T-helper 17 cell (primary cell): ENCODE measurements at regions not wholly inside any gene's neighbourhood (a gene's known extent, or its start where the extent isn't known, plus 50 kb on each side); places are given as distances from the start of the nearest gene placed in this dataset.

Experiments
- ATAC-seq: fragments of 150-1000 bp; cut with Tn5 transposase; 2 replicates; pipeline ENCODE4 v1.10.0; 2021; ENCODE audit warnings: mild to moderate bottlenecking, moderate library complexity
- DNase-seq, 3 donors: peaks; one replicate each; pipeline versions ENCODE4 v3.0.0 to v3.0.0-alpha.2; 2020 to 2021
- H3K9me3 ChIP-seq: one replicate; pipeline ENCODE4 v1.7.0; 2013; ENCODE audit warnings: low read length, mild to moderate bottlenecking; ENCODE audit not compliant: control insufficient read depth, poor library complexity, severe bottlenecking
- H3K27ac Mint-ChIP-seq: one replicate; pipeline ENCODE4 v1.8.0; 2022; ENCODE audit warnings: mild to moderate bottlenecking, moderate library complexity, mixed read lengths
- H3K27me3 Mint-ChIP-seq: one replicate; pipeline ENCODE4 v1.8.0; 2022; ENCODE audit warnings: mixed read lengths
- H3K36me3 Mint-ChIP-seq: one replicate; pipeline ENCODE4 v1.8.0; 2022; ENCODE audit warnings: low read depth, mixed read lengths
- H3K4me1 Mint-ChIP-seq: one replicate; pipeline ENCODE4 v1.8.0; 2022; ENCODE audit warnings: mild to moderate bottlenecking, mixed read lengths
- H3K4me3 Mint-ChIP-seq: one replicate; pipeline ENCODE4 v1.8.0; 2022; ENCODE audit warnings: mild to moderate bottlenecking, moderate library complexity, mixed read lengths

DNA sequence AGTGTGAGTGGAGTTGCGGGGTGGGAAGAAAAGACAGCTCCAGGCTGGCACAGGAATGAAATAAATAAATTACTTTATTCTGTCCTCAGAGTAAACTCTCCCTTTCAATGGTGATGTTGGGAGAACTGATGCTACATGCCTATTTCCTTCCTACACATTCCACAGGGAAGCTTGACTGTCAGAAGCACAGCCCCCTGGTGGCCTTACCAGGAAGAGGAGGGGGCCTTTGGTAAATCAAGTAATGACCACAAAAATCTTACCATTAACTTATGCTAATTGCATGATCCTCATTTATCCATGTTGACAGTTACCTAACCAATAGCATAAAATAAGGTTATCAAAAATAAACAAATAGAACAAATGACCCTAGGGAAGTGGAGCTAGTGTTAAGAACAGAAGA is 605.0 kb upstream of the PKN2 start:
- Mint-ChIP-seq H3K36me3 (no peaks in the 10 kb centered on the region), H3K4me1 (no peaks in the 10 kb centered on the region), H3K4me3 (no peak overlapping the region), H3K27ac (no peak overlapping the region), H3K27me3 (peaks cover 10% of the 10 kb centered on the region)
- no peak for DNase-seq
- no peaks in the 10 kb centered on the region for H3K9me3 ChIP-seq
- ATAC-seq, result no peak

DNA sequence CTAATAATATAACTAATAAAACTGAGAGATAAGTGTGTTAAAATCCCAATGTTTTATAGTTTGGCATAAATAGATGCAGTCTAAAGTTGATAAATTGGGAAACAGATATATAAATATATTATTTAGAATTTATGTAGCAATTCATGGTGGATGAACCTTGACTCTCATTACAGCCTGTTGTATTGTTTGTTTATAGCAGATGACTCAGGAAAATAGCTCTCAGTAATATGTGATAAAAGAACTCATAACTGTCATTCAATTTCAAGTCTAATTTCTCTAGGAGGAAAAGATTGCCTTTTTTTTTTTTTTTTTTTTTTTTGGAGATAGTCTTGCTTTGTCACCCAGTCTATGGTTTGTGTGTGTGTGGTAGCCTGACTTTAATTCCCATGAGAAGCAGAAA is 603.2 kb upstream of the PKN2 start:
- no peak for DNase-seq
- Mint-ChIP-seq H3K27me3 (no peaks in the 10 kb centered on the region), H3K4me1 (no peaks in the 10 kb centered on the region), H3K27ac (no peak overlapping the region), H3K4me3 (no peak overlapping the region), H3K36me3 (no peaks in the 10 kb centered on the region)
- no peak for ATAC-seq
- no peaks in the 10 kb centered on the region for H3K9me3 ChIP-seq

DNA sequence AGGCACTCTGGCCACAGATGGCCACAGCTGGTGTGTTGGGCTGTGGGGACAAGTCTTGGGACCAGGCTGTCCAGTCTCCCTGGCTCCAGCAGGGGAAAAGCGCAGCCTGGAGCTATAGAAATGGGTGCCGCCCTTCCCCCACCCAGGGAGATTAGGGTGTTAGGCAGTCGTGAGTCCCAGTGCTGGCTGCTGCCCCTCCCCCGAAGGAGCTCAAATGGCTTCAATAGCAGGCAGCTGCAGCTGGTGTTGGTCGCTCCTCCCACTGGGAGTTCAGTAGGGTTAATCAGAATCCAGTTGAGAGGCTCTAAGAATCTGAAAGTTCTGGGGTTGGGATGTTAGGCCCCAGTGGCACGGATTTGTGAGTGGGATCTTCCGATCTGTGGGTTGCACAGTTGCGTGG is 595.6 kb upstream of the PKN2 start:
- Mint-ChIP-seq H3K27ac (no peak overlapping the region), H3K4me1 (no peaks in the 10 kb centered on the region), H3K36me3 (no peaks in the 10 kb centered on the region), H3K4me3 (no peak overlapping the region), H3K27me3 (peaks cover 11% of the 10 kb centered on the region)
- DNase-seq (no peak), ATAC-seq (no peak)
- no peaks in the 10 kb centered on the region for H3K9me3 ChIP-seq

DNA sequence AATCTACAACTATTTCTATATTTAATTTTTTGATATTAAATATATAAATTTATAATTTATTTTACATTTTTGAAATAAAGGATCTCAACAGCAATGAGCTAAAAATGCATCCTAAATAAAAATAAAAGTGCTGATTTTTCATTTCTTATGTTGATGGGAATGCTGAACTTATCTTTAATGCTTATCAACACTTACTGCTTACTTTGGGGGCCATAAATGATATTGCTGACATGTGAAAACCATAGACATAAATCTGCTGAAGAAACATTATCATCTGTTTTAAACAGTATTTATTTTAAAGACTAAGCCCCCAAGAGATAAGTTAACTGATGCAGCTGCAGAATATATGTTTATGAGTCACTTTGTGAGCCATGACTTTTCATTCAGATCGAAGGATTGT is 594.1 kb upstream of the PKN2 start:
- Mint-ChIP-seq H3K27me3 (peaks cover 22% of the 10 kb centered on the region), H3K36me3 (no peaks in the 10 kb centered on the region), H3K4me3 (no peak overlapping the region), H3K27ac (no peak overlapping the region), H3K4me1 (no peaks in the 10 kb centered on the region)
- ATAC-seq (no peak), DNase-seq (no peak)
- no peaks in the 10 kb centered on the region for H3K9me3 ChIP-seq

DNA sequence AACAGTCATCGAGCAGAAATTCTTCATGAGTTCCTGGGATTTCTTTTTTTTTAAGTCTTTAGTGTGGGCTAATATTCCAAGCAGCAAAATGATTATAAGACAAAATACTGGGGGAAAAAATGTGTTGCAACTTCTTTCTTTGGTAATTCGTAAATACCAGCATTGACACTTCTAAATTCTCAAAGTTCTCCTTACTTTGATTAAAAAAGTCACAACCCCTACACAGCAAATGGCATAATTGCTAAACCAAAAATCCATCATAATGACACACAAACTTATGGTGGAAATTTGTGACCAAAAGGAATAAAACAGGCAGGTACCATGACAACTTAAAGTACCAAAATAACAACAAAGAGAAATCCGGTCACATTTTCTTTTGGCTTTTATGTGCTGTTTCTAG is 585.2 kb upstream of the PKN2 start:
- Mint-ChIP-seq H3K4me3 (no peak overlapping the region), H3K27me3 (peaks cover 21% of the 10 kb centered on the region), H3K36me3 (no peaks in the 10 kb centered on the region), H3K4me1 (no peaks in the 10 kb centered on the region), H3K27ac (no peak overlapping the region)
- H3K9me3 ChIP-seq, result no peaks in the 10 kb centered on the region
- no peak for DNase-seq
- no peak for ATAC-seq

DNA sequence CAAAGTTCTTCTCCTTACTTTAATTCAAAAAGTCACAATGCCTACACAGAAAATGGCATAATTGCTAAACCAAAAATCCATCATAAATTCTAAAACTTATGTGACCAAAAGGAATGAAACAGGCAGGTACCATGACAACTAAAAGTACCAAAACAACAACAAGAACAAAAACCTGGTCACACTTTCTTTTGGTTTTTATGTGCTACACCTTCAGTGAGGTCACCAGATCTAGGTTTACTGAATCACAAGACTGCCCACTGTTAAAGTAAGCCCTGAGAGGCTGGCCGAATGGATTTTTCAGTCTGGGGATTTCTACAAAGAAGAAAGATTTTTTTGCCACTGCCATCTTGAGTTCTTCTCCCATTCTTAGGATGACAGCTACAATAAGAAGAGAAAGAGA is 583.0 kb upstream of the PKN2 start:
- no peaks in the 10 kb centered on the region for H3K9me3 ChIP-seq
- Mint-ChIP-seq H3K4me1 (no peaks in the 10 kb centered on the region), H3K27ac (no peak overlapping the region), H3K4me3 (no peak overlapping the region), H3K27me3 (peaks cover 14% of the 10 kb centered on the region), H3K36me3 (no peaks in the 10 kb centered on the region)
- no peak for DNase-seq
- no peak for ATAC-seq

DNA sequence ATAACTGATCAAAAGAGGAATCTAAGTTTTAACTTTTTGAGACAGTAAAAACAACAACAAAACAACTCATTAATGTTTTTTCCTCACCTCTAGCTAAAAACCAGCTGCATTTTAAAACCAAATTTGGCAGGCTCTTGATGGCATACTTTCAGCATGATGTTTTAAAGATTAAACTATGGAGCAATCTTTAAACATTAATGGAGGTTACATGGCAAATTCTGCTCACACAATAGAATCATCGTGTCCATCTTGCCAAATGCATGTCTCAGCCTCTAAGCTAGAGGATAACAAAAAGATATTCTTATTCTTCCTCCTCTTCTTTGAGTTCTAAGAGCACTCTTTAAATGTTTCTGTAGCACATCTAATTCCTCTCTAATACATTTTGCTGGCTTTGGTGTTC is 579.8 kb upstream of the PKN2 start:
- H3K27me3 Mint-ChIP-seq, result peaks cover 8% of the 10 kb centered on the region
- DNase-seq, result no peak
- no peak overlapping the region for H3K4me3 Mint-ChIP-seq
- H3K9me3 ChIP-seq, result no peaks in the 10 kb centered on the region
- no peak overlapping the region for H3K27ac Mint-ChIP-seq
- ATAC-seq, result no peak
- no peaks in the 10 kb centered on the region for H3K36me3 Mint-ChIP-seq
- H3K4me1 Mint-ChIP-seq, result no peaks in the 10 kb centered on the region

DNA sequence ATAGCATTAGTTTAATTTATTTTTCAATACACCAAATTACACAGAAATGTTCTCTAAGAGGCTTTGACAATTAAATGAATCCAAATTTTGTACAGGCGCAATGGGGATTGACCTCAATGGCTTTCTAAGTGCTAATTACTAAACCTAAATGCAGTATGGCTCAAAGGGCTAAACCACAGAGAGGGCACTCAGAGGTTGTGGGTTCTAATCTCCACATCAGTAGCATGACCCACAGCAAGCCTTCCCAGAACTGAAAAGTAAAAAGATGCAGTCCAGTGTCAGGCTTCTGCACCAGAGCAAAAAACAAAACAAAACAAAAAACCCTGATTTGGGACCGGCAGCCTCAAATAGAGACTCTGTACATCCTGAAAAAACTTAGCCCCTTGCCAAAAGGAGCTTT is 579.2 kb upstream of the PKN2 start:
- Mint-ChIP-seq H3K4me1 (no peaks in the 10 kb centered on the region), H3K27ac (no peak overlapping the region), H3K36me3 (no peaks in the 10 kb centered on the region), H3K4me3 (no peak overlapping the region), H3K27me3 (peaks cover 9% of the 10 kb centered on the region)
- ATAC-seq (no peak), DNase-seq (no peak)
- no peaks in the 10 kb centered on the region for H3K9me3 ChIP-seq

DNA sequence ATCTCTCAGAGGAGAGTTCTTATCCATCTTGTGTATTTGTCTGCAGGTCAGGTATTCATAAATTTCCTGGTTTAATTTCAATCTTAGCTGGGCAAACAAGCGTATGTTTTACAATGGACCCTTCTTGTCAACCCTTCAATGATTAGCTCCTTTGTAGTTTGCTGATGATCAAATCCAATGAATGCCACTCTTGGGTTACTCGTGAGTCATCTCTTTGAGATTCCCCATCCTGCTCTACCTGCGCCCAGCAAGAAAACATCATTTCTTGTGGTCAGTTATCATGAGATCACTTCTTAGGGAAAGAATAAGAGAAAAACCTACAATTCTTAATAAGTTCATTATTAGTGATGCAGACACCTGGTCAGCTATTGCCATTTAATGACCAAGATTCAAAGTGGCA is 572.3 kb upstream of the PKN2 start:
- Mint-ChIP-seq H3K4me3 (no peak overlapping the region), H3K27ac (no peak overlapping the region), H3K4me1 (no peaks in the 10 kb centered on the region), H3K36me3 (no peaks in the 10 kb centered on the region), H3K27me3 (peaks cover 10% of the 10 kb centered on the region)
- no peaks in the 10 kb centered on the region for H3K9me3 ChIP-seq
- ATAC-seq, result no peak
- DNase-seq, result no peak

DNA sequence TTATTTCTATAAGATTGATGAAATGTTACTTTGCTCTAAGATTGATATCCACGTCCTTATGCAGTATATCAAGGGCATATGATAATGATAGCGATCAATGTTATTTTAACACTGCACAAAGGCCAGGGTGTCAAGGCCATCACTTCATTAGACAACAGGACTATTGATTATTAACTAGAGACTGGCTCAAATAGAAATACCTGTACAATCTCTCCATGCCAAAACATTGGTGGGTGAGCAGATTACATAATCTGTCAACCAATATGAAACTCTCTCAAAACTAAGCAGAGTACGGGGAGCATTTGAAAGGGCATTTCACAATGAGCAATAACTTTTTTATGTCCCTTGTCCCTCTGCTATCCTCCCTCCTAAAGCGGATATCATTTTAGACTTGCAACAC is 566.5 kb upstream of the PKN2 start:
- H3K4me3 Mint-ChIP-seq, result no peak overlapping the region
- no peak overlapping the region for H3K27ac Mint-ChIP-seq
- H3K4me1 Mint-ChIP-seq, result no peaks in the 10 kb centered on the region
- peaks cover 7% of the 10 kb centered on the region for H3K27me3 Mint-ChIP-seq
- no peaks in the 10 kb centered on the region for H3K9me3 ChIP-seq
- DNase-seq (no peak), ATAC-seq (no peak)
- no peaks in the 10 kb centered on the region for H3K36me3 Mint-ChIP-seq

DNA sequence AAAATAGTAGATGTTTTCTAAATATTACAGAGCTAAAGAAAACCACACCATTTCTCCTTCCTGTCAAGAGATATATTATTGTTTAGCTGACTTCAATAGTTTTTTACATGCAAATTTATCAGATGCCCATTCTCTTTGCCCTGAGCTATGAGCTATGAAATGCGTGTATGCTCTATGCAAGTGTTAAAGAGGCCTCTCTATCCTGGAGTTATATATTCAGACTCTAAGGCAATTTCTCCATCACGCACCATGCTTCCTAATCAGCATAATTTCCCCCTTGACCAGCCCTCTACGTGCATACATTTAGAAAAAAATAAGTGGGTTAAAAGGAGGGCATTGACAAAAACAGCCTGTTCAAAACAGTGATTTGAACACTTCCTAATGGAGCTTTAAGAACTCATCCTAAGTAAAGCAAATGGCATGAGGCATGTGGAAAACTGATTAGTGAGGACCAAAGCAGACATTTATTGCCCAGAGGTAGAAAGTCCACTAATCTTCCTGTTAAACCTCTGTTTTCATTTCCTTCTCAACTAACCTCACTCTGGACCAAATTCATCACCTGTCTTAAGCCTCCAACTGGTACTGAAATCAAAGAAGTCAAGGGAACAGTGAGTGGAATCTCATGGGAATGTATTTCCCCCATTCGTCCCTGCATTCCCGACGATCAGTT is 565.8 kb upstream of the PKN2 start:
- peaks cover 7% of the 10 kb centered on the region for H3K27me3 Mint-ChIP-seq
- no peaks in the 10 kb centered on the region for H3K36me3 Mint-ChIP-seq
- no peaks in the 10 kb centered on the region for H3K9me3 ChIP-seq
- H3K27ac Mint-ChIP-seq, result no peak overlapping the region
- no peak overlapping the region for H3K4me3 Mint-ChIP-seq
- no peaks in the 10 kb centered on the region for H3K4me1 Mint-ChIP-seq
- no peak for DNase-seq
- ATAC-seq, result no peak

DNA sequence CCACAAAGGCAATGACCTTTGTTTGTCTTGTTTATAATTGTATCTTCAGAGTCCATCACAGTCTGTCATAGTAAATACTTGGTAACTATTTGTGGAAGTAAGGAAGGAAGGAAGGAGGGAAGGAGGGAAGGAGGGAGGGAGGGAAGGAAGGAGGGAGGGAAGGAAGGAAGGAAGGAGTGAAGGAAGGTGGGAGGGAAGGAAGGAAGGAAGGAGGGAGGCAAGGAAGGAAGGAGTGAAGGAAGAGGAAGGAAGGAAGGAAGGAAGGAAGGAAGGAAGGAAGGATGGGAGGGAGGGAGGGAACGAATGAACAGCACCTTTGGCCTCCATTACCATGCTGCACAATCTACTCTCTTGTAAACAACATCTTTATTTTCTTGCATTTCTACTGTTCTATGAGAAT is 559.5 kb upstream of the PKN2 start:
- no peaks in the 10 kb centered on the region for H3K9me3 ChIP-seq
- H3K4me1 Mint-ChIP-seq, result no peaks in the 10 kb centered on the region
- H3K27ac Mint-ChIP-seq, result no peak overlapping the region
- H3K36me3 Mint-ChIP-seq, result no peaks in the 10 kb centered on the region
- DNase-seq (no peak), ATAC-seq (no peak)
- peaks cover 6% of the 10 kb centered on the region for H3K27me3 Mint-ChIP-seq
- no peak overlapping the region for H3K4me3 Mint-ChIP-seq

DNA sequence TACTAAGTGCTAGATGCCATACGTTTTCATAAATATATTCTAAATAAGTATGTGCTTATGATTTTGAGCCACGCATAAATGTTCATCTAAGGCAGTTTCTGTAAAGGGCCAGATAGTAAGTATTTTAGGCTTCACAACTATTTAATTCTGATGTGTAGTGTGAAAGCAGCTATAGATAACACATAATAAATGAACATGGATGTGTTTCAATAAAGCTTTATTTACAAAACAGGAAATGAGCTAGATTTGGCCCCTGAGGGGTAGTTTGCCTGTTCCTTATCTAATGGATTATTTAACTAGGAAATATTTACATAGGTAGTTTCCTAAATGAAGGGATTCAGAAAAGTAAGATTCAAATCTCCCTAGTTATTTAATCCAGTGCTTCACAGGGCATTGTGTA is 557.6 kb upstream of the PKN2 start:
- Mint-ChIP-seq H3K27ac (no peak overlapping the region), H3K4me1 (no peaks in the 10 kb centered on the region)

DNA sequence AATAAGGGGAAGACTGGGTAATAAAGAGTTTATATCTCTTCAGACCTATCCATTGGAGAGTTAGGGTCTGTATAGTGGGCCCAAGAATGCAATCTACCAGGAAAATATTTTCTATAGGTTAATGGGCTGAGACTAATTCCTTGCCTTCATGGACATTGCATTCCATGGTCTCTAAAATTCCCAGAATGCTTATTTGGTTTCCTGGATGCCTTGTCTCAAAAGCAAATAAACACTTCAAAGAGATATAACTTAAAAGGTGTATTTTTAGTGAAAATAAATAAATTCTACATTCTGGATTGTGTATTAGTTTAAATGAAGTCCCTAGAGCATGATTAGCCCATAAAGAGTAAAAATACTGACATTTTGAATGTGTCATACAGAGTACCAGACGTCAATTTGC is 550.1 kb upstream of the PKN2 start:
- DNase-seq, result no peak
- H3K36me3 Mint-ChIP-seq, result no peaks in the 10 kb centered on the region
- no peak overlapping the region for H3K27ac Mint-ChIP-seq
- ATAC-seq, result no peak
- H3K4me1 Mint-ChIP-seq, result no peaks in the 10 kb centered on the region
- H3K9me3 ChIP-seq, result no peaks in the 10 kb centered on the region
- H3K27me3 Mint-ChIP-seq, result peaks cover 4% of the 10 kb centered on the region
- no peak overlapping the region for H3K4me3 Mint-ChIP-seq

More for the DNA sequence above, 557.6 kb upstream of the PKN2 start:
- H3K4me3 Mint-ChIP-seq, result no peak overlapping the region
- DNase-seq, result no peak
- H3K27me3 Mint-ChIP-seq, result peaks cover 10% of the 10 kb centered on the region
- H3K36me3 Mint-ChIP-seq, result no peaks in the 10 kb centered on the region
- no peaks in the 10 kb centered on the region for H3K9me3 ChIP-seq
- ATAC-seq, result no peak
